KMS-11 (cell line): ENCODE measurements at regions not wholly inside any gene's neighbourhood (a gene's known extent, or its start where the extent isn't known, plus 50 kb on each side); places are given as distances from the start of the nearest gene placed in this dataset.

Experiments
- H2AFZ ChIP-seq: fragments of 200-600 bp; sonication (generic); 2 replicates; pipeline ENCODE4 v1.6.1; 2016; ENCODE audit warnings: antibody characterized with exemption, mixed run types, low read depth
- H3K27ac ChIP-seq: fragments of 200-600 bp; sonication (generic); 2 replicates; pipeline ENCODE4 v1.6.1; 2016; ENCODE audit warnings: mild to moderate bottlenecking, mixed run types
- H3K27me3 ChIP-seq: fragments of 200-600 bp; sonication (generic); 2 replicates; pipeline ENCODE4 v1.6.1; 2017; ENCODE audit warnings: mild to moderate bottlenecking, low read depth, mixed run types, moderate library complexity; ENCODE audit not compliant: insufficient read depth
- H3K36me3 ChIP-seq: fragments of 200-600 bp; sonication (generic); 2 replicates; pipeline ENCODE4 v1.6.1; 2017; ENCODE audit warnings: mild to moderate bottlenecking, mixed run types; ENCODE audit not compliant: insufficient read depth
- H3K4me1 ChIP-seq: fragments of 200-600 bp; sonication (generic); 2 replicates; pipeline ENCODE4 v1.6.1; 2016; ENCODE audit warnings: mild to moderate bottlenecking, low read depth, mixed run types; ENCODE audit not compliant: poor library complexity, severe bottlenecking
- H3K4me2 ChIP-seq: fragments of 200-600 bp; sonication (generic); 2 replicates; pipeline ENCODE4 v1.7.0; 2016; ENCODE audit warnings: mild to moderate bottlenecking, mixed run types
- H3K4me3 ChIP-seq: fragments of 200-600 bp; sonication (generic); IDR thresholded peaks from 2 replicates; pipeline ENCODE4 v1.6.1; 2017; ENCODE audit warnings: low read depth, low read length, mixed read lengths; ENCODE audit not compliant: insufficient read depth
- H3K79me2 ChIP-seq: fragments of 200-600 bp; sonication (generic); 2 replicates; pipeline ENCODE4 v1.6.1; 2016; ENCODE audit warnings: low read depth, mixed run types; ENCODE audit not compliant: insufficient read depth
- H3K9ac ChIP-seq: fragments of 200-600 bp; sonication (generic); 2 replicates; pipeline ENCODE4 v1.6.1; 2016; ENCODE audit warnings: mild to moderate bottlenecking, mixed run types
- H4K20me1 ChIP-seq: fragments of 200-600 bp; sonication (generic); 2 replicates; pipeline ENCODE4 v1.6.1; 2016; ENCODE audit warnings: mild to moderate bottlenecking, mixed run types; ENCODE audit not compliant: insufficient read depth
- TF ChIP-seq, protein P1 (sequence below): fragments of 200-600 bp; sonication (generic); conservative IDR thresholded peaks from 2 replicates; pipeline ENCODE4 v1.6.1; 2017; ENCODE audit warnings: low read depth, mild to moderate bottlenecking, antibody characterized with exemption, low read length, moderate library complexity, mixed read lengths

DNA sequence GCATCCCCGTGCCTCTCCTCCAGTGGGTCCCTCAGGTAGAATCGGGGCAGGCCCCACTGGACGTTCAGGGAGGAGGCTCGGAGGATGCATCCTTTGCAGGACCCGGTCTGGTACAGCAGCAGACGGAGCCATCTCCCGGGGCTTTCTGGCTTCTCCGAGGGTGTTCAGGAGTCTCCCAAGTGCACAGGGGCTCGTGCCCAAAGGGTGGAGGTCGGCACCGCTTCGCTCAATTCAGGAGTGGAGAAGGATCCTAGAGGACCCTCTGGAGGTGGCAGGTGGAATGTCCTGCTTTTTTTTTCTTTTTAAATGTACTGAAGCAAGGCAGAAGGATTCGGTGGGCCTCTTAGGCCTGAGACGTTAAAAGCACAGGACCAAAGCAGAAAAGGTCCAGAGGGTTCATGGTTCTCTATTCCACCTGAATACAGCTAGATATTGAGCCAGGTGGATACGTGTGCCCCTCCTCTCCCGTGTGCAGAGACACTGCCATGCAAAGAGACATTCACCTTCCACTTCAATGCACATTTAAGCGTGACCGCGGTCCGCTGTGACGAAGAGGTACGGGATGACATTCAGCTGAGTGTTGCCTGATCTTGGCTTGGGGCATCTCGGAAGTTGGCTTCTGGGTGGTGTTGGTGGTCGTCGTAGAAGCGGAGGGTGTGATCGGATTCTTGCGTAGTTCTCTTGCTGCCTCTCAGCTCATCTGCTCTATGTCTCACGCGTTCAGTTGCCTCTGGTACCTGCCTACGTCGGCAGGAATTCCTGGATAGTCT lies 281.2 kb upstream of the AGTR2 start:
- H4K20me1 ChIP-seq: no peaks in the 10 kb centered on the region
- H3K9ac ChIP-seq: no peak overlapping the region
- H3K4me3 ChIP-seq: no peak overlapping the region
- H3K79me2 ChIP-seq: no peaks in the 10 kb centered on the region
- H2AFZ ChIP-seq: no peak overlapping the region
- no peak overlapping the region for H3K4me2 ChIP-seq
- no peaks in the 10 kb centered on the region for H3K36me3 ChIP-seq
- H3K27ac ChIP-seq: no peak overlapping the region
- H3K27me3 ChIP-seq: no peaks in the 10 kb centered on the region
- TF ChIP-seq, protein P1, sequence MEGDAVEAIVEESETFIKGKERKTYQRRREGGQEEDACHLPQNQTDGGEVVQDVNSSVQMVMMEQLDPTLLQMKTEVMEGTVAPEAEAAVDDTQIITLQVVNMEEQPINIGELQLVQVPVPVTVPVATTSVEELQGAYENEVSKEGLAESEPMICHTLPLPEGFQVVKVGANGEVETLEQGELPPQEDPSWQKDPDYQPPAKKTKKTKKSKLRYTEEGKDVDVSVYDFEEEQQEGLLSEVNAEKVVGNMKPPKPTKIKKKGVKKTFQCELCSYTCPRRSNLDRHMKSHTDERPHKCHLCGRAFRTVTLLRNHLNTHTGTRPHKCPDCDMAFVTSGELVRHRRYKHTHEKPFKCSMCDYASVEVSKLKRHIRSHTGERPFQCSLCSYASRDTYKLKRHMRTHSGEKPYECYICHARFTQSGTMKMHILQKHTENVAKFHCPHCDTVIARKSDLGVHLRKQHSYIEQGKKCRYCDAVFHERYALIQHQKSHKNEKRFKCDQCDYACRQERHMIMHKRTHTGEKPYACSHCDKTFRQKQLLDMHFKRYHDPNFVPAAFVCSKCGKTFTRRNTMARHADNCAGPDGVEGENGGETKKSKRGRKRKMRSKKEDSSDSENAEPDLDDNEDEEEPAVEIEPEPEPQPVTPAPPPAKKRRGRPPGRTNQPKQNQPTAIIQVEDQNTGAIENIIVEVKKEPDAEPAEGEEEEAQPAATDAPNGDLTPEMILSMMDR: no peak
- no peaks in the 10 kb centered on the region for H3K4me1 ChIP-seq

DNA sequence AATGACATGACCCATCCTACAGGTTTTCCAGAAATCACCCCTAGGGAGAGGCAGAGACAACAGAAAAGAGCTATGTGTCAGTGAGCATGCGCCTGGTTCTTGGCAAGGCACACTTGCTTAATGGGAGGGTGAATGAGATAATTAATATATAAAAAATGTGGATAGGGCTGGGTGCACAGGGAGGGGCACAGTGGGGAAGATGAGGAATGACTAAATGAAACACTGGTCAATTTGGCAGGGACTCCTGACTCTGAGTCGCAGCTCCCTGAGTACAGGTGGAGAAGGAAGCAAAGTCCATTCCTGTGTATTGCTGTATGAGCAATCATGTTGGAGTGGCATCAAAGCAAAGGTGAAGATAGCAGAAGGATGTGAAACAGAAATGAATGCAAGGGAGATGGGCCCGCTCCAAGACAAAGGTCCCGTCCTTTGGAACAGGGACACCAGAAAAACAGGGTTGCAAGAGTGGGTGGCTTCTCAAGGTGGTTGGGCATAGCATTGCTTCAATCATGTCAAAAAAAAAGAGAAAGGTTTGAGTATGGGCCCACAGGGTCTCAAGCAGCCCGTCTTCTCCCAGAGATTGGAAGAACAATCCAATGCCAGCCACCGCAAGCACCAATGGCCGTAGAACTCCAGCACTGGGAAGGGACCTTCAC lies 278.4 kb upstream of the AGTR2 start:
- H3K9ac ChIP-seq: no peak overlapping the region
- H4K20me1 ChIP-seq: no peaks in the 10 kb centered on the region
- H3K27me3 ChIP-seq: no peaks in the 10 kb centered on the region
- no peak overlapping the region for H3K4me3 ChIP-seq
- TF ChIP-seq, protein P1: no peak
- no peak overlapping the region for H3K4me2 ChIP-seq
- no peak overlapping the region for H3K27ac ChIP-seq
- no peaks in the 10 kb centered on the region for H3K36me3 ChIP-seq
- no peak overlapping the region for H2AFZ ChIP-seq
- no peaks in the 10 kb centered on the region for H3K79me2 ChIP-seq
- no peaks in the 10 kb centered on the region for H3K4me1 ChIP-seq

DNA sequence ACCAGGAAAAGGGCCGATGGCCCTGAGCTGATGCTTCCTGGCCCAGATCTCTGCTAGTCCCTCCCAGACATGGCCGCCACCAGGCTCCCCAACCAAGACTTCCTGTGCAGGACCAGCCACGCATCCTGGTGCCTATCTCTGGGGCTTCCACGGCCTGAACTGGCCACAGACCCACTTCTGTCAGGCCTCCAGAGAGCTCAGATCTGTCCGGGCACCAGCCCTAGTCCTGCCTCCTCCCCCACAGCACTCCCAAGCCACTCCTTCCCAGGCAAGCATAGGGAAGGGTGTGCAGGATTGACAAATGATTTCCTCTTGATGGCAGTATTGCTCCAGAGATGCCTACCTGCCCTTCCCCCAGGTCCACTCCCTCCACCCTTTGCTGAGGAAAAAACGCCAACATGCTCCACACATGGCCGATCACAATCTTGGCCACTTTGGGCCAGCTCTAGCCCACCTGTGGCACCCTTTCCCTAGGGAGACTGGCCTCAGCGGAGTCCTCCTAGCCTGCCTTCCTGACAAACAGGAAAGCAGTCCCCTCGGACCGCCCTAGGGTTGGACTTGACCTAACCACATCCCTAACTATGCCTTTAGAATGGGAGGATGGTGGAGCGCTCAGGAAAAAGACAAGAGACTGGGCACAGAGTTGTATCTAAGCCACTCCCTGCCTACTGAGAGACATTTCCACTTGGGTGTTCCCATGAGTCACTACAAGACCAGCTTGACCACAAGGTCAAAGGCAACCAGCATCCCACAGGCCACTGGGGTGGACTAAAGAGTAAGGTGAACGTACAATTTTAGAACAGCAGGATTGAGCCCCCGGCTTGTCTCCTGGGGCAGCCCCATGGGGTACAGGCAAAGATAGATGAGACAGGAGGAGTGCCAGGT lies 277.5 kb upstream of the AGTR2 start:
- Histone ChIP-seq H3K4me1 (no peaks in the 10 kb centered on the region), H4K20me1 (no peaks in the 10 kb centered on the region), H3K4me3 (no peak overlapping the region), H2AFZ (no peak overlapping the region), H3K27me3 (no peaks in the 10 kb centered on the region), H3K9ac (no peak overlapping the region), H3K79me2 (no peaks in the 10 kb centered on the region), H3K36me3 (no peaks in the 10 kb centered on the region), H3K4me2 (no peak overlapping the region), H3K27ac (no peak overlapping the region)
- TF ChIP-seq, protein P1: no peak

DNA sequence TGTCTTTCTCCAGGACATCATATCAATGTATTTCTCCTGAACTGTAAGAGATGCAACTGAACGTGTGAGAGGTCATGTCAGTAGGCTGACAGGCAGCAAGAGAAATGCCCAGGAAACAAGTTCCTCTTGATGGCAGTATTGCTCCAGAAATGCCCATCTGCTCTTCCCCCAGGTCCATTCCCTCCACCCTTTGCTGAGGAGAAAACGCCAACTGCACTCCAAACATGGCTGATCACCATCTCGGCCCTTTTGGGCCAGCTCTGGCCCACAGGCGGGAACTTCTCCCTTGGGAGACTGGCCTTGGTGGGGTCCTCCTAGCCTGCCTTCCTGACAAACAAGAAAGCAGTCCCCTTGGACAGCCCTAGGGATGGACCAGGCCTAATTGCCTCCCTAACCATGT lies 276.5 kb upstream of the AGTR2 start:
- Histone ChIP-seq H3K27ac (no peak overlapping the region), H4K20me1 (no peaks in the 10 kb centered on the region), H3K27me3 (no peaks in the 10 kb centered on the region), H3K36me3 (no peaks in the 10 kb centered on the region), H3K4me1 (no peaks in the 10 kb centered on the region), H2AFZ (no peak overlapping the region), H3K9ac (no peak overlapping the region), H3K4me2 (no peak overlapping the region), H3K79me2 (no peaks in the 10 kb centered on the region), H3K4me3 (no peak overlapping the region)
- TF ChIP-seq, protein P1: no peak
